ENCODE measurements at regions not wholly inside any gene's neighbourhood (a gene's known extent, or its start where the extent isn't known, plus 50 kb on each side); places are given as distances from the start of the nearest gene placed in this dataset.

DNA sequence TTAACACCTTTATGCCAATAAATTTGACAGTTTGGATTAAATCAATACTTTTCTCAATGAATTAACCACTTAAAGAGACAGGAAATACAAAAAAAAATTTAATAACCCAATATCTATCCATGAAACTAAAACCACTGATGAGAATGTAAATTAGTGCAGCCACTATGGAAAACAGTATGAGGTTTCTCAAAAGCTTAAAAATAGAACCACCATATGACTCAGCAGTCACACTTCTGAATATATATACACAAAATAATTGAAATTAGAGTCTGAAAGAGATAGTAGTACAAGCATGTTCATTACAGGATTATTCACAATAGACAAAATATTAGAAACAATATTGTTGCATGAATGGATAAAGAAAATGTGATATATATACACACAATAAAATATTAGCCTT, 382.1 kb upstream of the SETBP1 start:
- TF ChIP-seq, protein P1, sequence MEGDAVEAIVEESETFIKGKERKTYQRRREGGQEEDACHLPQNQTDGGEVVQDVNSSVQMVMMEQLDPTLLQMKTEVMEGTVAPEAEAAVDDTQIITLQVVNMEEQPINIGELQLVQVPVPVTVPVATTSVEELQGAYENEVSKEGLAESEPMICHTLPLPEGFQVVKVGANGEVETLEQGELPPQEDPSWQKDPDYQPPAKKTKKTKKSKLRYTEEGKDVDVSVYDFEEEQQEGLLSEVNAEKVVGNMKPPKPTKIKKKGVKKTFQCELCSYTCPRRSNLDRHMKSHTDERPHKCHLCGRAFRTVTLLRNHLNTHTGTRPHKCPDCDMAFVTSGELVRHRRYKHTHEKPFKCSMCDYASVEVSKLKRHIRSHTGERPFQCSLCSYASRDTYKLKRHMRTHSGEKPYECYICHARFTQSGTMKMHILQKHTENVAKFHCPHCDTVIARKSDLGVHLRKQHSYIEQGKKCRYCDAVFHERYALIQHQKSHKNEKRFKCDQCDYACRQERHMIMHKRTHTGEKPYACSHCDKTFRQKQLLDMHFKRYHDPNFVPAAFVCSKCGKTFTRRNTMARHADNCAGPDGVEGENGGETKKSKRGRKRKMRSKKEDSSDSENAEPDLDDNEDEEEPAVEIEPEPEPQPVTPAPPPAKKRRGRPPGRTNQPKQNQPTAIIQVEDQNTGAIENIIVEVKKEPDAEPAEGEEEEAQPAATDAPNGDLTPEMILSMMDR (IDR thresholded peaks at IDR 0.05) = no peak
- TF ChIP-seq EZH2 (IDR thresholded peaks at IDR 0.05) (no peak), EZH2phosphoT487 (IDR thresholded peaks at IDR 0.05) (no peak)

All from neural progenitor cell (in vitro differentiated cells).